Tibial nerve (tissue), 4 donors: ENCODE measurements at regions not wholly inside any gene's neighbourhood (a gene's known extent, or its start where the extent isn't known, plus 50 kb on each side); places are given as distances from the start of the nearest gene placed in this dataset.

ENCODE experiments used
- EP300 ChIP-seq, 2 donors: sonication (generic); formaldehyde crosslinking; IDR thresholded peaks; one replicate each; pipeline ENCODE4 v1.6.1; 2017; ENCODE audit warnings: antibody characterized with exemption in 2 of 2, mild to moderate bottlenecking in 1 of 2
- POLR2A ChIP-seq, 2 donors: fragments of 450-650 bp; IDR thresholded peaks; one replicate each; pipeline ENCODE4 v1.6.1; 2017; ENCODE audit warnings: antibody characterized with exemption in 2 of 2, mild to moderate bottlenecking in 2 of 2, moderate library complexity in 2 of 2
- TF ChIP-seq, protein P1 (sequence below), 5 experiments: fragments of 200-600 bp in 3 of 5; fragments of 450-650 bp in 2 of 5; sonication (generic) in 3 of 5; IDR thresholded peaks; one replicate each; pipeline ENCODE4 v1.5.1; 2016 to 2019; ENCODE audit warnings: antibody characterized with exemption in 5 of 5, mild to moderate bottlenecking in 3 of 5, moderate library complexity in 2 of 5

GRCh38 chr6:11908436-11909105 lies 103.5 kb upstream of the HIVEP1 start:
- TF ChIP-seq POLR2A (IDR thresholded peaks at IDR 0.05) (no peak), EP300 (IDR thresholded peaks at IDR 0.05) (no peak)
- TF ChIP-seq, protein P1, sequence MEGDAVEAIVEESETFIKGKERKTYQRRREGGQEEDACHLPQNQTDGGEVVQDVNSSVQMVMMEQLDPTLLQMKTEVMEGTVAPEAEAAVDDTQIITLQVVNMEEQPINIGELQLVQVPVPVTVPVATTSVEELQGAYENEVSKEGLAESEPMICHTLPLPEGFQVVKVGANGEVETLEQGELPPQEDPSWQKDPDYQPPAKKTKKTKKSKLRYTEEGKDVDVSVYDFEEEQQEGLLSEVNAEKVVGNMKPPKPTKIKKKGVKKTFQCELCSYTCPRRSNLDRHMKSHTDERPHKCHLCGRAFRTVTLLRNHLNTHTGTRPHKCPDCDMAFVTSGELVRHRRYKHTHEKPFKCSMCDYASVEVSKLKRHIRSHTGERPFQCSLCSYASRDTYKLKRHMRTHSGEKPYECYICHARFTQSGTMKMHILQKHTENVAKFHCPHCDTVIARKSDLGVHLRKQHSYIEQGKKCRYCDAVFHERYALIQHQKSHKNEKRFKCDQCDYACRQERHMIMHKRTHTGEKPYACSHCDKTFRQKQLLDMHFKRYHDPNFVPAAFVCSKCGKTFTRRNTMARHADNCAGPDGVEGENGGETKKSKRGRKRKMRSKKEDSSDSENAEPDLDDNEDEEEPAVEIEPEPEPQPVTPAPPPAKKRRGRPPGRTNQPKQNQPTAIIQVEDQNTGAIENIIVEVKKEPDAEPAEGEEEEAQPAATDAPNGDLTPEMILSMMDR (IDR thresholded peaks at IDR 0.05): no peak
